Panc1 (cell line): ENCODE measurements at regions not wholly inside any gene's neighbourhood (a gene's known extent, or its start where the extent isn't known, plus 50 kb on each side); places are given as distances from the start of the nearest gene placed in this dataset.

Source experiments
- ATAC-seq: fragments of 200-7000 bp; cut with Tn5 transposase; 2 replicates; pipeline ENCODE4 v1.9.1; 2020; ENCODE audit warnings: mild to moderate bottlenecking, moderate library complexity
- BruUV-seq: library from RNA; stranded (reverse); fragments of 400-500 nt; replicated peaks from 2 replicates; lab custom pipeline; 2021; lab: Mats Ljungman, UMichigan
- CTCF ChIA-PET: fragments of 300-600 bp; sonication (Branson Sonifier 250); formaldehyde crosslinking; loops from one replicate; lab custom pipeline; 2022; ENCODE audit warnings: antibody characterized with exemption; lab: Charles Lee
- POLR2A ChIA-PET: fragments of 300-600 bp; sonication (Branson Sonifier 250); formaldehyde crosslinking; loops from one replicate; lab custom pipeline; 2022; ENCODE audit warnings: antibody characterized with exemption; lab: Charles Lee
- DNase-seq: peaks from one replicate; pipeline ENCODE4 v3.0.0-alpha.2; 2010; ENCODE audit warnings: low read depth, low spot score
- H3K27ac ChIP-seq: 2 replicates; pipeline ENCODE4 v1.5.1; 2011; ENCODE audit warnings: mild to moderate bottlenecking, low read length, inconsistent platforms
- H3K27me3 ChIP-seq: fragments of 200-500 bp; sonication (Bioruptor generic); 2 replicates; pipeline ENCODE4 v1.6.0; 2014; ENCODE audit warnings: low read length, inconsistent platforms; ENCODE audit not compliant: control insufficient read depth, insufficient read depth
- H3K36me3 ChIP-seq: fragments of 200-500 bp; sonication (Bioruptor generic); 2 replicates; pipeline ENCODE4 v1.5.1; 2014; ENCODE audit warnings: inconsistent platforms, mild to moderate bottlenecking, low read length, moderate library complexity; ENCODE audit not compliant: control insufficient read depth, insufficient read depth
- H3K4me1 ChIP-seq: 2 replicates; pipeline ENCODE4 v1.5.1; 2011; ENCODE audit warnings: inconsistent platforms, mild to moderate bottlenecking, low read length, moderate library complexity; ENCODE audit not compliant: control insufficient read depth, insufficient read depth
- H3K4me3 ChIP-seq, 2 experiments: 2 replicates each; pipeline ENCODE4 v1.5.1; 2011 to 2012; ENCODE audit warnings: low read depth in 2 of 2, low read length in 2 of 2, mild to moderate bottlenecking in 2 of 2, inconsistent platforms in 1 of 2, moderate library complexity in 1 of 2
- H3K9me3 ChIP-seq: fragments of 200-500 bp; sonication (Bioruptor generic); 2 replicates; pipeline ENCODE4 v1.5.1; 2014; ENCODE audit warnings: low read depth, mild to moderate bottlenecking, inconsistent platforms, low read length, moderate library complexity; ENCODE audit not compliant: control insufficient read depth, insufficient read depth
- CTCF ChIP-seq: fragments of 450-650 bp; IDR thresholded peaks from 2 replicates; pipeline ENCODE4 v1.5.1; 2017; ENCODE audit warnings: mild to moderate bottlenecking
- POLR2AphosphoS5 ChIP-seq: IDR thresholded peaks from 2 replicates; pipeline ENCODE4 v1.6.1; 2012; ENCODE audit warnings: mild to moderate bottlenecking, low read depth, low read length, moderate library complexity
- REST ChIP-seq, 2 experiments: IDR thresholded peaks; 2 replicates each; pipeline ENCODE4 v1.6.1; 2011 to 2012; ENCODE audit warnings: low read depth in 2 of 2, control low read depth in 1 of 2, low read length in 1 of 2, mild to moderate bottlenecking in 1 of 2, moderate library complexity in 1 of 2; ENCODE audit not compliant: insufficient read depth in 1 of 2
- SIN3A ChIP-seq: IDR thresholded peaks from 2 replicates; pipeline ENCODE4 v1.6.1; 2012; ENCODE audit warnings: low read depth, mild to moderate bottlenecking, low read length, moderate library complexity, borderline replicate concordance; ENCODE audit not compliant: insufficient read depth
- TCF7L2 ChIP-seq: IDR thresholded peaks from 2 replicates; pipeline ENCODE4 v1.6.1; 2011; ENCODE audit warnings: mild to moderate bottlenecking, low read depth, low read length, inconsistent platforms
- in situ Hi-C: cut with HindIII; loops from 2 replicates; pipeline ENCODE4 v1.10.0; 2016; ENCODE audit warnings: low sequenced_read_pairs, low pct_unique_long_range_greater_than_20kb
- intact Hi-C: fragments of 100-400 bp; cut with micrococcal nuclease; formaldehyde crosslinking; loops from one replicate; pipeline ENCODE4 v1.10.0; 2022; ENCODE audit not compliant: unreplicated experiment

DNA sequence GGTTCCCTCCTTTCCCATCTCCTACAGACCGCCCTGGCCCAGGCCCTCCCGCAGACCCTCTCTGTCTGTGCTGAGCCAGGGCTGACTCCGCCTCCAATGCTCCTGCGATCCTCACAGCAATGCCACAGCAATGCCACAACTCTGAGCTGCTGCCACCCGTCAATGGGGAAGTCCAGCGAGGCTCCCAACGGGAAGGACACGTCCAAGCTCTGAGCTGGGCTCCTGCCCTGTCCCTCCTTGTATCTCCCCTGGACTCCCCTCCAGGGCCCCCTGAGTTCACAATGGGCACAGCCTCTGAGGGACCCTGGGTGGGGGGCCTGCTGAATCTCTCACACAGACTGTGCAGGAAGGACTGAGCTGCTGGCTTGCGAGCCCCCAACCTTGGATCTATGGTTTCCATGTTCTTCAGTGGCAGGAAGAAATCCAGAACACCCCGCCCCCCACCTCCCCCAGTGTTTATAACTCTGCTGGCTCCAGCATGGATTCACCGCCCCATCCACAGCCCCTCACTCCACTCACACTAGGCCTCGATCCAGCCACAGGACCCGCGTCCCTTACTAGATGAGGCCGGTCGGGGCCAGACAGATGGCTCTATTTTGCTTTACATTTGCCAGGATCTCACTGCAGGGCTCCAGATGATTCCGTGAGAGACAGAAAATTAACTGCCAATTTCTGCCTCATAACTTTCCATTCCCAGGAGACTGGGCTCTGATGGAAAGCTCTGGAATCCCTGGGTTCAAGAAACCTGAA is 338.0 kb downstream of the MATN1 start:
- Histone ChIP-seq H3K27ac (no peak overlapping the region), H3K36me3 (no peaks in the 10 kb centered on the region), H3K4me1 (no peaks in the 10 kb centered on the region), H3K4me3 (no peak overlapping the region), H3K9me3 (no peaks in the 10 kb centered on the region), H3K27me3 (no peaks in the 10 kb centered on the region; the same call in 1 of the 2 replicates)
- ChIA-PET POLR2A (interaction anchor here (0.5 kb wide), 1 partner anchor 10 kb away, joined by 3 read pairs; no protein-coding TSS in a partner anchor), CTCF (no interaction called here)
- no TSS peak for BruUV-seq
- TF ChIP-seq POLR2AphosphoS5 (no peak), TCF7L2 (no peak), REST (IDR thresholded peaks at IDR 0.05; ENCODE audit: insufficient read depth in 1 of 2, low read depth in 2 of 2, low read length in 1 of 2) (no peak), SIN3A (no peak), CTCF (no peak)
- DNase-seq (no peak), ATAC-seq (no peak)
- in situ Hi-C loops: no loop called here
- intact Hi-C loops: no loop called here

DNA sequence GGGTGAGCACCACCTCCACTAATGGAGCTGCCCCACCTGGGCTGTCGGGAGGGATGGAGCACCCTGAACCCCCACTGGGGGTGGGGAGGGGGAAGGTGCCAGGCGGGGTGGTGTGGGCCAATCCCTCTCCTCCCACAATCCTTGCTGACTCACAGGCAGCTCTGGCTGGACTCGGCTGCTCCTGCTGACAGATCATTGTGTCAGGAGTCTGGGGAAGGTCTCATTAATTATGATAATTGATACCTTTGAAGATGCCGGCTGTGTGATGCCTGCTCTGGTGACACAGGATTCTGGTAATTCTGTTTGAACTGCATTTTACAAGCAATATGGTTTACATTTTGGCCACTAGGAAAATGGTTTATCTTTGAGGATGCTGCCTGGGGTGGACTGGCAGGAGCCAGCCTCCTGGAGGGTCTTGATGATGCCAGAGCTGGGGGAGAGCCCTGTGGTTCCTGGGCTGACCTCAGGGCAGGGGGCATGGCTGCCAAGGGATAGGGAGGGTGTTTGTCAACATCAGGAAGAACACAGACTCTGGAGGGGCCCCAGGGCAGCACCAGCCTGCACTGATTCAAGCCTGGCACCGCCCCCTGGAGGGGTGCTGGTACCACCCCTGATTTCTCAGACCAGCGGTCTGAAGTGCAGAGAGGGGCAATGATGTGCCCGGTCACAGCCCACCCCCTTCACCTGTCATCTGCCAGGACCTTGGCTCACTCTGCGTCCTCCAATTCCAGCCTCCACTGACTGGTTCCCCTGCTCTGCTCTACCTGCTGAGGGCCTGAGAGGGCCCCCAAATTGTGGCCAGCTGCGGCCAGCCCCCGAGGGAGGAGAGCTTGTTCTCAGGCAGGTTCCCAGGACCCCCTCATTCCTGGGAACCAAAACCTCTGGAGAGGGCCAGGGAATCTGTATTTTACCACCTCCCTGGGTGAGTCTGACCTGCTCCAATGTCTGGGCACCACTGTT is 338.8 kb downstream of the MATN1 start:
- ATAC-seq (no peak), DNase-seq (no peak)
- no TSS peak for BruUV-seq
- H3K27ac ChIP-seq: no peak overlapping the region
- in situ Hi-C loops (no loop called here), intact Hi-C loops (no loop called here)
- ChIA-PET CTCF (no interaction called here), POLR2A (no interaction called here)
- H3K4me3 ChIP-seq: no peak overlapping the region
- no peaks in the 10 kb centered on the region; the same call in 1 of the 2 replicates for H3K27me3 ChIP-seq
- no peaks in the 10 kb centered on the region for H3K36me3 ChIP-seq
- H3K9me3 ChIP-seq: no peaks in the 10 kb centered on the region
- no peak for TF ChIP-seq REST (IDR thresholded peaks at IDR 0.05; ENCODE audit: insufficient read depth in 1 of 2, low read depth in 2 of 2, low read length in 1 of 2)
- no peak for TF ChIP-seq TCF7L2
- TF ChIP-seq POLR2AphosphoS5: no peak
- TF ChIP-seq SIN3A: no peak
- no peak for TF ChIP-seq CTCF
- H3K4me1 ChIP-seq: 0 out of 2 replicates have a peak, but pooled peaks cover under 1% of the 10 kb centered on the region
